22Rv1 (cell line): ENCODE measurements at regions not wholly inside any gene's neighbourhood (a gene's known extent, or its start where the extent isn't known, plus 50 kb on each side); places are given as distances from the start of the nearest gene placed in this dataset.

Experiments used
- CTCF ChIP-seq: fragments of 450-650 bp; IDR thresholded peaks from 2 replicates; pipeline ENCODE4 v1.5.1; 2017; ENCODE audit warnings: mild to moderate bottlenecking
- ZFX ChIP-seq: fragments of 450-650 bp; IDR thresholded peaks from 2 replicates; pipeline ENCODE4 v1.6.1; 2017; ENCODE audit warnings: antibody characterized with exemption, borderline replicate concordance

GRCh38 chr1:3963554-3963953, 63.5 kb upstream of the C1orf174 start:
- TF ChIP-seq CTCF (no peak), ZFX (no peak)
